ENCODE measurements at regions not wholly inside any gene's neighbourhood (a gene's known extent, or its start where the extent isn't known, plus 50 kb on each side); places are given as distances from the start of the nearest gene placed in this dataset.

GRCh38 chr5:164577201-164577600, 1071.8 kb downstream of the MAT2B start:
- no peaks in the 10 kb centered on the region for H3K9me3 Mint-ChIP-seq (ENCODE audit: insufficient read depth)
- DNase-seq: no peak
- H3K4me1 Mint-ChIP-seq (ENCODE audit: low read depth): no peaks in the 10 kb centered on the region
- no peak overlapping the region for H3K27ac Mint-ChIP-seq
- H3K27me3 Mint-ChIP-seq (ENCODE audit: low read depth): no peaks in the 10 kb centered on the region
- ChIA-PET POLR2A (no interaction called here), CTCF (no interaction called here)
- H3K36me3 Mint-ChIP-seq (ENCODE audit: low read depth): no peaks in the 10 kb centered on the region
- no peak for ATAC-seq
- no peak overlapping the region for H3K4me3 Mint-ChIP-seq

- DNase-seq: no peak
- ChIA-PET CTCF (no interaction called here), POLR2A (no interaction called here)
- no peaks in the 10 kb centered on the region for H3K4me1 Mint-ChIP-seq (ENCODE audit: low read depth)
- no peaks in the 10 kb centered on the region for H3K36me3 Mint-ChIP-seq (ENCODE audit: low read depth)
- ATAC-seq: no peak
- no peaks in the 10 kb centered on the region for H3K27me3 Mint-ChIP-seq (ENCODE audit: low read depth)
- no peak overlapping the region for H3K4me3 Mint-ChIP-seq
- no peaks in the 10 kb centered on the region for H3K9me3 Mint-ChIP-seq (ENCODE audit: insufficient read depth)
- no peak overlapping the region for H3K27ac Mint-ChIP-seq
Observed at GRCh38 chr5:164577742-164578141, 1072.3 kb downstream of the MAT2B start.

GRCh38 chr5:164578401-164578800, 1073.0 kb downstream of the MAT2B start:
- CTCF ChIA-PET: no interaction called here
- ATAC-seq (no peak), DNase-seq (no peak)
- no peaks in the 10 kb centered on the region for H3K27me3 Mint-ChIP-seq (ENCODE audit: low read depth)
- no peaks in the 10 kb centered on the region for H3K9me3 Mint-ChIP-seq (ENCODE audit: insufficient read depth)
- POLR2A ChIA-PET: no interaction called here
- no peaks in the 10 kb centered on the region for H3K4me1 Mint-ChIP-seq (ENCODE audit: low read depth)
- H3K27ac Mint-ChIP-seq: no peak overlapping the region
- H3K36me3 Mint-ChIP-seq (ENCODE audit: low read depth): no peaks in the 10 kb centered on the region
- no peak overlapping the region for H3K4me3 Mint-ChIP-seq

GRCh38 chr5:164578911-164579310, 1073.5 kb downstream of the MAT2B start:
- Mint-ChIP-seq H3K27ac (no peak overlapping the region), H3K4me1 (ENCODE audit: low read depth) (no peaks in the 10 kb centered on the region), H3K4me3 (no peak overlapping the region), H3K36me3 (ENCODE audit: low read depth) (no peaks in the 10 kb centered on the region), H3K9me3 (ENCODE audit: insufficient read depth) (no peaks in the 10 kb centered on the region), H3K27me3 (ENCODE audit: low read depth) (no peaks in the 10 kb centered on the region)
- ChIA-PET CTCF (no interaction called here), POLR2A (no interaction called here)
- ATAC-seq: no peak
- no peak for DNase-seq

- DNase-seq (no peak), ATAC-seq (no peak)
- Mint-ChIP-seq H3K4me1 (ENCODE audit: low read depth) (no peaks in the 10 kb centered on the region), H3K27me3 (ENCODE audit: low read depth) (no peaks in the 10 kb centered on the region), H3K4me3 (no peak overlapping the region), H3K27ac (no peak overlapping the region), H3K9me3 (ENCODE audit: insufficient read depth) (no peaks in the 10 kb centered on the region), H3K36me3 (ENCODE audit: low read depth) (no peaks in the 10 kb centered on the region)
- POLR2A ChIA-PET: no interaction called here
- CTCF ChIA-PET: no interaction called here
Observed at GRCh38 chr5:164580155-164580554, 1074.7 kb downstream of the MAT2B start.

GRCh38 chr5:164581889-164582288, 1076.5 kb downstream of the MAT2B start:
- no peak for ATAC-seq
- ChIA-PET POLR2A (no interaction called here), CTCF (no interaction called here)
- Mint-ChIP-seq H3K9me3 (ENCODE audit: insufficient read depth) (no peaks in the 10 kb centered on the region), H3K36me3 (ENCODE audit: low read depth) (no peaks in the 10 kb centered on the region), H3K4me1 (ENCODE audit: low read depth) (no peaks in the 10 kb centered on the region), H3K27me3 (ENCODE audit: low read depth) (no peaks in the 10 kb centered on the region), H3K27ac (no peak overlapping the region), H3K4me3 (no peak overlapping the region)
- no peak for DNase-seq

GRCh38 chr5:164593982-164594381, 1088.6 kb downstream of the MAT2B start:
- CTCF ChIA-PET: no interaction called here
- POLR2A ChIA-PET: no interaction called here
- ATAC-seq: no peak
- H3K4me1 Mint-ChIP-seq (ENCODE audit: low read depth): no peaks in the 10 kb centered on the region
- no peak for DNase-seq
- H3K9me3 Mint-ChIP-seq (ENCODE audit: insufficient read depth): no peaks in the 10 kb centered on the region
- H3K4me3 Mint-ChIP-seq: no peak overlapping the region
- no peak overlapping the region for H3K27ac Mint-ChIP-seq
- H3K27me3 Mint-ChIP-seq (ENCODE audit: low read depth): no peaks in the 10 kb centered on the region
- no peaks in the 10 kb centered on the region for H3K36me3 Mint-ChIP-seq (ENCODE audit: low read depth)

- DNase-seq: no peak
- ChIA-PET POLR2A (no interaction called here), CTCF (no interaction called here)
- peaks cover 10% of the 10 kb centered on the region for H3K9me3 Mint-ChIP-seq (ENCODE audit: insufficient read depth)
- no peaks in the 10 kb centered on the region for H3K27me3 Mint-ChIP-seq (ENCODE audit: low read depth)
- no peaks in the 10 kb centered on the region for H3K4me1 Mint-ChIP-seq (ENCODE audit: low read depth)
- no peak overlapping the region for H3K4me3 Mint-ChIP-seq
- no peak overlapping the region for H3K27ac Mint-ChIP-seq
- no peak for ATAC-seq
- no peaks in the 10 kb centered on the region for H3K36me3 Mint-ChIP-seq (ENCODE audit: low read depth)
Observed at GRCh38 chr5:164597293-164597900, 1092.0 kb downstream of the MAT2B start.

GRCh38 chr5:164600274-164600673, 1094.9 kb downstream of the MAT2B start:
- H3K4me3 Mint-ChIP-seq: no peak overlapping the region
- DNase-seq (no peak), ATAC-seq (no peak)
- H3K9me3 Mint-ChIP-seq (ENCODE audit: insufficient read depth): peaks cover 17% of the 10 kb centered on the region
- no peaks in the 10 kb centered on the region for H3K27me3 Mint-ChIP-seq (ENCODE audit: low read depth)
- CTCF ChIA-PET: no interaction called here
- POLR2A ChIA-PET: no interaction called here
- no peaks in the 10 kb centered on the region for H3K4me1 Mint-ChIP-seq (ENCODE audit: low read depth)
- H3K27ac Mint-ChIP-seq: no peak overlapping the region
- no peaks in the 10 kb centered on the region for H3K36me3 Mint-ChIP-seq (ENCODE audit: low read depth)

- no peaks in the 10 kb centered on the region for H3K36me3 Mint-ChIP-seq (ENCODE audit: low read depth)
- peaks cover 17% of the 10 kb centered on the region for H3K9me3 Mint-ChIP-seq (ENCODE audit: insufficient read depth)
- CTCF ChIA-PET: no interaction called here
- H3K27ac Mint-ChIP-seq: no peak overlapping the region
- DNase-seq: no peak
- H3K4me3 Mint-ChIP-seq: no peak overlapping the region
- no peaks in the 10 kb centered on the region for H3K27me3 Mint-ChIP-seq (ENCODE audit: low read depth)
- H3K4me1 Mint-ChIP-seq (ENCODE audit: low read depth): no peaks in the 10 kb centered on the region
- no peak for ATAC-seq
- POLR2A ChIA-PET: no interaction called here
Observed at GRCh38 chr5:164600929-164601535, 1095.6 kb downstream of the MAT2B start.

- no peak overlapping the region for H3K27ac Mint-ChIP-seq
- ATAC-seq (no peak), DNase-seq (no peak)
- ChIA-PET POLR2A (no interaction called here), CTCF (no interaction called here)
- H3K4me3 Mint-ChIP-seq: no peak overlapping the region
- H3K4me1 Mint-ChIP-seq (ENCODE audit: low read depth): no peaks in the 10 kb centered on the region
- H3K27me3 Mint-ChIP-seq (ENCODE audit: low read depth): no peaks in the 10 kb centered on the region
- H3K36me3 Mint-ChIP-seq (ENCODE audit: low read depth): no peaks in the 10 kb centered on the region
- peaks cover 3% of the 10 kb centered on the region for H3K9me3 Mint-ChIP-seq (ENCODE audit: insufficient read depth)
Observed at GRCh38 chr5:164608507-164608906, 1103.1 kb downstream of the MAT2B start.

GRCh38 chr5:164610374-164610773, 1105.0 kb downstream of the MAT2B start:
- H3K4me3 Mint-ChIP-seq: no peak overlapping the region
- ATAC-seq (no peak), DNase-seq (no peak)
- CTCF ChIA-PET: no interaction called here
- H3K27ac Mint-ChIP-seq: no peak overlapping the region
- POLR2A ChIA-PET: no interaction called here
- H3K27me3 Mint-ChIP-seq (ENCODE audit: low read depth): no peaks in the 10 kb centered on the region
- H3K4me1 Mint-ChIP-seq (ENCODE audit: low read depth): no peaks in the 10 kb centered on the region
- no peaks in the 10 kb centered on the region for H3K9me3 Mint-ChIP-seq (ENCODE audit: insufficient read depth)
- H3K36me3 Mint-ChIP-seq (ENCODE audit: low read depth): no peaks in the 10 kb centered on the region

- H3K27me3 Mint-ChIP-seq (ENCODE audit: low read depth): no peaks in the 10 kb centered on the region
Observed at GRCh38 chr5:164614707-164615106, 1109.3 kb downstream of the MAT2B start.

More at GRCh38 chr5:164614707-164615106, 1109.3 kb downstream of the MAT2B start:
- DNase-seq (no peak), ATAC-seq (no peak)
- H3K4me3 Mint-ChIP-seq: no peak overlapping the region
- no peaks in the 10 kb centered on the region for H3K9me3 Mint-ChIP-seq (ENCODE audit: insufficient read depth)
- H3K4me1 Mint-ChIP-seq (ENCODE audit: low read depth): no peaks in the 10 kb centered on the region
- ChIA-PET POLR2A (no interaction called here), CTCF (no interaction called here)
- no peak overlapping the region for H3K27ac Mint-ChIP-seq
- H3K36me3 Mint-ChIP-seq (ENCODE audit: low read depth): no peaks in the 10 kb centered on the region

Data from activated CD8-positive, alpha-beta T cell treated with anti-CD3 and anti-CD28 coated beads, Interleukin-2, amount 10 ng/mL, durations not matched to agents 7 days and 5 days (primary cell).